HG02588 (cell line): ENCODE measurements at regions not wholly inside any gene's neighbourhood (a gene's known extent, or its start where the extent isn't known, plus 50 kb on each side); places are given as distances from the start of the nearest gene placed in this dataset.
"Not testable (repeated sequence)": the region's sequence is repeated elsewhere in the genome, so short reads cannot be mapped to it uniquely, and the experiment has no call there.

Experiments used
- ATAC-seq: cut with Tn5 transposase; IDR thresholded peaks from one replicate; pipeline ENCODE4 v1.9.1; 2021; ENCODE audit warnings: mild to moderate bottlenecking, moderate library complexity; ENCODE audit not compliant: unreplicated experiment

DNA sequence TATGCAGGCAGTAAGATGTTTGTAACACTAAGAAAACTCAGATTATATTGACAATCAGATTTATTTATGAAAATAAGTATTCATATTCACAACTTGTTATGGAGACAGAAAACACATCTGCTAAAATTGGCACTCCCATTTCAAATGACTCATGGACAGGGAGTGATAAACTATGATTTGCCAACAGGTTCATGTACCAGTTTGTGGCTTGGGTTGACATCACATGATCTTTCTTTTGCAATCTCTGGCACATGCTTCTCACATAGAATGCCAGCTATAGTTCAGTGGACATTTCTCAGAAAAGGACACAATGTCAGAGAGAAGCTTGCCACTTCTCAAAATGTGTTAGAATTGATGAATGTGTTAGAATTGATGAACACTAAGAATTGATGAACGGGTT lies 663.2 kb upstream of the ANKRD30A start:
- no peak for ATAC-seq

- not testable (repeated sequence) for ATAC-seq
Observed at GRCh38 chr10:36458437-36458836, 667.0 kb upstream of the ANKRD30A start.

GRCh38 chr10:36457751-36458150 lies 667.6 kb upstream of the ANKRD30A start:
- ATAC-seq, result no peak

DNA sequence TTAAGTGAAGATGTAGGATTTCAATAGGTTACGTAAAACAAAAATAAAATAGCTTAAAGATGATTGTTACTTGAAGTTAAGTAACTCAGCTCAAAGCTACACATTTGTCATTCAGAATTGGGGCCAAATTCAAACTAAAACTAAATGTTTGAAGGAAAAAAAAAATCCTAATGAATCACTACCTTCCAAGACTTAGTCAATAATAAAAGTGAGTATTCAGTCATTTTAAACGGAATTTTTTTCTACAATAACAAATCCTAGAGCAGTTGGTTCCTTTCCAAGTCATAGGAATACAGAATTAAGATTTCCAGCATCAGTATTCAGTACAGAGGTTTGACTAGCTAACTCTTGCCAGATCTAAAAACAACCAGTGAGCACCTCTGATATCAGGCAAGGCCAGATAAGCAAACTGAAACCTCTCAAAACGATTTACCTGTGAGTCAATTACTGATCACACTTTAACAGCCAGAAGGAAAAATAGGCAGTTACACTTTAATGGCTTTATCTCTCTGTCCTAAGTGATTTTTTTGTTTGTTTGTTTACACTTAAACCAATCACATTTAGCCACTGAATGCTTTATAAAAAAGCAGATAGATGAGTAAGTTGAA lies 669.8 kb upstream of the ANKRD30A start:
- no peak for ATAC-seq

DNA sequence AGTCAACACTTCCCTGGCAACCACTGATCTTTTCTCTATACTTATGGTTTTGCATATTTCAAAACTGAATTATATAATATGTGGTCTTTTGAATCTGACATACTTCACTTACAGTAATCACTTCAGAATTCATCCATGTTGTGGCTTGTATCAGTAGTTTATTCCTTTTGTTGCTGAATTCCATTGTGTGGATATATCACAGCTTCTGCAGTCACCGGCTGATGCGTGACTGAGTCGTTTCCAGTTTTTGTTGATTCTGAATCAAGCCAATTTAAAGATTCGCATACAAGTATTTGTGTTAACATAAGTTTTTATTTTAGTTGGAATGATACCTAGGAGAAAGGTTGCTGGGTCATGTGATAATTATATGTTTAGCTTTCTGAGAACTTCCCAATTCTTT lies 672.5 kb upstream of the ANKRD30A start:
- ATAC-seq, result no peak

GRCh38 chr10:36451391-36451970 lies 673.9 kb upstream of the ANKRD30A start:
- no peak for ATAC-seq

- no peak for ATAC-seq
Observed at GRCh38 chr10:36450380-36450779, 675.0 kb upstream of the ANKRD30A start.

- no peak for ATAC-seq
Observed at GRCh38 chr10:36448760-36449691, 676.4 kb upstream of the ANKRD30A start.

DNA sequence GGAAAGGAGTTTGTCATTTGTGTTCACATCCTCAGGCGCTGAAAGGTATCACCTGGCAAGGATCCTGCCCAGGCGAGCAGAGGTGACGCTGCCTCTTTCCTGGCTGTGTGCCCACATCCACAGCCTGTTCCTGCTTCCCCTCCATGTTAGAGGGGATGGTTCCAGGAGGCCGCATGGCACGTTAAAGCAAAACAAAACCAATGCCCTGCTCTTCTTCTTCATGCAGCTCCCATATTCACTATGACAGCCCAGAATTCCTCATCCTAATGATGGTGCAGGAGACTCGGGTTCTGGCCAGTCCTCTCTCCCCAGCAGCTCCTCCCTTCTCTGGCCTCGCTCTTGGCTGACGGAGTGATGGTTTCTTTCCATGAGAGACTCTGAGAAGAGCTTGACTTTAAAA lies 678.5 kb upstream of the ANKRD30A start:
- no peak for ATAC-seq

- ATAC-seq, result no peak
Observed at GRCh38 chr10:36443233-36443632, 682.2 kb upstream of the ANKRD30A start.

- ATAC-seq, result no peak
Observed at GRCh38 chr10:36441557-36441956, 683.8 kb upstream of the ANKRD30A start.

DNA sequence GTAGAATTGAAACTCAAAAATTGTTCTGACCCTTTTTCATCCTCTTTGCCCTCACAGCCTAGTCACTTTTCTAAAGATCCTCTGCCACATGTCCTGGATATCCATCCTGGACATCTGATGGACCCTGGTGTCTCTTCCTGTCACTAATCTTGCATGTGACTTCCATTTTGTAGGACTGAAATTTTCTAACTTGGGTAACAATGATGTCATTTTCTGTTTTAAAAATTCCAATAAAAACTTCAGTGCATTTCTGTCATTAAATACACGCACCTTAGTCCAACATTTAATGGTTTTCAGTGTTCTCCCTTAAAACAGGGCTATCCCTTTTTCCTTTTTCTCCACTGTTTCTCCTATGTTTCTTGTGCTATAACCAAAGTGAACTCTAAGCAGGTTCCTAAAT lies 684.9 kb upstream of the ANKRD30A start:
- no peak for ATAC-seq

DNA sequence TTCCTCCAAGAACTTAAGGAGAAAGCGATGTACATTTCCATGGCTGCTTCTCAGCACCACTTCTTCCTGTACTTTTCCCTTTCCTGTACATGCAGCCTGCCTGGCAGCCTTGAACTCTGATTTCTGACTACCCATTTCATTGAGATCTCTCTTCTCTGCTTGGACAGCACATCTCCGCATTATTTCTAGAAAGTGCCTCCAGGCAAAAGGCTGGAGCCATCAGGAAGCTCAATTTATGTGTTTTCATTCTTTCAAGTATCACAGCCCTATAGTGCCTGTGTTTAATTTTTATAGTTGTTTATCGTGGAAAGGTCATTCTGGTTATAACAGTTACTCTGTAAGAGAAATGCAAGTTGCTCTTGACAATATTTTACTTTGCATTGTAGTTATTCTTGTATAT lies 688.0 kb upstream of the ANKRD30A start:
- no peak for ATAC-seq

GRCh38 chr10:36428507-36428906 lies 696.9 kb upstream of the ANKRD30A start:
- ATAC-seq, result no peak

- ATAC-seq, result no peak
Observed at GRCh38 chr10:36425131-36425797, 700.1 kb upstream of the ANKRD30A start.

- no peak for ATAC-seq
Observed at GRCh38 chr10:36424502-36424901, 700.9 kb upstream of the ANKRD30A start.

DNA sequence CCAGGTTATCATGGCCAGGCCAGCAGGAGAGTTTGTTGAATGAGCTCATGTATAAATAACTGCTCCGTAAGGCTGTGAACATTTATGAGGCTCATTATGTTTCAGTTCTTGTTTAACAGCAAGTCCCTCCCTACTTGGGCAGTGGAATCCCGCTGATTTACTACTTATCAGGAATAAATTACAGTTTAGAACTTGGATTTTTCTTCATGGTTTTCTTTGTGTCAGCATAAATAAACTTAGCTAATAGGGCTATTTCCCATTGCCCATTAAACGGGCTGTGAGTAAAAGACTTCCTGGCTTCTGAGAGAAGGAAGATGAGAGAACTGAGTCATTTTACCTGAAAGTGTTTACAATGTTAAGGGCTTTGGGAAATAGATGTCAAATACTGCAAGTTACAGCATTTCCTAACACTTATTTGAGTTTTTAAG lies 701.6 kb upstream of the ANKRD30A start:
- ATAC-seq, result no peak

GRCh38 chr10:36421992-36422391 lies 703.4 kb upstream of the ANKRD30A start:
- ATAC-seq, result no peak

DNA sequence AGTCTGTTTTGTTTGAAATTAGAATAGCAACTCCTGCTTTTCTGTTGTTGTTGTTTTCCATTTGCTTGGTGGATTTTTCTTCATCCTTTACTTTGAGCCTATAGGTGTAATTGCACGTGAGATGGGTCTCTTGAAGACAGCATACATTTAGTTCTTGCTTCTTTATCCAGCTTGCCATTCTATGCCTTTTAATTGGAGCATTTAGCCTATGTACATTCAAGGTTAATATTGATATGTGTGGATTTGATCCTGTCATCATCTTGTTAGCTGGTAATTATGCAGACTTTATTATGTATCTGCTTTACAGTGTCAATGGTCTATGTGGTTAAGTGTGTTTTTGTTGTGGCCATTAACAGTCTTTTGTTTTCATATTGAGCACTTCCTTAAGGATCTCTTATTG lies 708.9 kb upstream of the ANKRD30A start:
- no peak for ATAC-seq

DNA sequence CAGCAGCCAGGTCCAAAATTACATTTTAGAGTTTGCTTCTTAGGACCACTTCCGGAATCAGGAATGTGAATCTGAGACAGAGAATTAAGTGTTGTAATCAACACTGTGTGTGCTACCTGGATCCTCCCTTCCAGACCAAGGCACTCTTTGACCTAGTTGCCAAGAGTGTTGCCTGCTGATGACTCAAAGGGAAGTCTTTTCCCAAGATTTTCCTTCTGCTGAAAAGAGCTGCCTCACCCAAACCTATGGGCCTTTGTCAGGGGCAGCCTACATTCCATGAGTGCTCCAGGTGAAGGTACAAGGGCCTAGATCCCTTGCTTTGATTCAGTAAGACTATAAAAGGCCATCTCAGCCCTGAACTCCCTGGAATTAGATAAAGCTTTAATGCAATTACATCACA lies 712.5 kb upstream of the ANKRD30A start:
- no peak for ATAC-seq

DNA sequence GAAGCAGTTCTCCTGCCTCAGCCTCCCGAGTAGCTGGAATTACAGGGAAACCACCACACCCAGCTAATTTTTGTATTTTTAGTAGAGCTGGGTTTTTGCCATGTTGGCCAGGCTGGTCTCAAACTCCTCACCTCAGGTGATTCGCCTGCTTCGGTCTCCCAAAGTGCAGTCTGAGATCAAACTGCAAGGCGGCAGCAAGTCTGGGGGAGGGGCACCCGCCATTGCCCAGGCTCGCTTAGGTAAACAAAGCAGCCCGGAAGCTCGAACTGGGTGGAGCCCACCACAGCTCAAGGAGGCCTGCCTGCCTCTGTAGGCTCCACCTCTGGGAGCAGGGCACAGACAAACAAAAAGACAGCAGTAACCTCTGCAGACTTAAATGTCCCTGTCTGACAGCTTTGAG lies 725.2 kb upstream of the ANKRD30A start:
- not testable (repeated sequence) for ATAC-seq
